ENCODE measurements at regions not wholly inside any gene's neighbourhood (a gene's known extent, or its start where the extent isn't known, plus 50 kb on each side); places are given as distances from the start of the nearest gene placed in this dataset.

DNA sequence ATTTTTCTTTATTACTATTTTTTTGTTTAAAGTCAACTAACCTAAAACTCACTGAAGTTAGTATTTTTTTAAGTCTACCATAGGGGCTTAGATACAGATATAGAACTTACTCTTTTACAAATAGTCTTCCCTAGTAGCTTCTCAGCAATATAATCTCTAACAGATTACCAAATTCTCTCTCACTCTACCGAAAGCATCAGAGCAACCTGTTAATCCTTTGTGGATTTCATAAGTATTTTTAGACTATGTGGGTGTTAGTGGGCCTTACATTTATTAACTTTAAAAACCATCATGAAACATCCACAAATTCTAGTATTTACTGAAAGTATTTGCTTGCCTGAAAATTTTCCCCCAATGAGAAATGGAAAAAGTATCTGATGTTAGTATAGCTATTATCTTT is 84.6 kb upstream of the TFPI start:
- DNase-seq: no peak
- Histone ChIP-seq H3K27me3 (no peaks in the 10 kb centered on the region), H3K9me3 (no peaks in the 10 kb centered on the region), H3K27ac (no peak overlapping the region), H3K36me3 (replicated peaks in 1 of 2; ENCODE audit: insufficient read depth in 1 of 2, low read depth in 2 of 2) (no peaks in the 10 kb centered on the region), H3K4me3 (no peak overlapping the region), H3K4me1 (no peaks in the 10 kb centered on the region)
- intact Hi-C loops (cut with DNase I): no loop called here
- 81 to 86% methylated on average over 1 of the region's 1 CpG for WGBS, 2 donors
- TF ChIP-seq, protein P1, sequence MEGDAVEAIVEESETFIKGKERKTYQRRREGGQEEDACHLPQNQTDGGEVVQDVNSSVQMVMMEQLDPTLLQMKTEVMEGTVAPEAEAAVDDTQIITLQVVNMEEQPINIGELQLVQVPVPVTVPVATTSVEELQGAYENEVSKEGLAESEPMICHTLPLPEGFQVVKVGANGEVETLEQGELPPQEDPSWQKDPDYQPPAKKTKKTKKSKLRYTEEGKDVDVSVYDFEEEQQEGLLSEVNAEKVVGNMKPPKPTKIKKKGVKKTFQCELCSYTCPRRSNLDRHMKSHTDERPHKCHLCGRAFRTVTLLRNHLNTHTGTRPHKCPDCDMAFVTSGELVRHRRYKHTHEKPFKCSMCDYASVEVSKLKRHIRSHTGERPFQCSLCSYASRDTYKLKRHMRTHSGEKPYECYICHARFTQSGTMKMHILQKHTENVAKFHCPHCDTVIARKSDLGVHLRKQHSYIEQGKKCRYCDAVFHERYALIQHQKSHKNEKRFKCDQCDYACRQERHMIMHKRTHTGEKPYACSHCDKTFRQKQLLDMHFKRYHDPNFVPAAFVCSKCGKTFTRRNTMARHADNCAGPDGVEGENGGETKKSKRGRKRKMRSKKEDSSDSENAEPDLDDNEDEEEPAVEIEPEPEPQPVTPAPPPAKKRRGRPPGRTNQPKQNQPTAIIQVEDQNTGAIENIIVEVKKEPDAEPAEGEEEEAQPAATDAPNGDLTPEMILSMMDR (IDR thresholded peaks at IDR 0.05): no peak
- no peak for TF ChIP-seq POLR2A (IDR thresholded peaks at IDR 0.05)
- no peak for ATAC-seq

DNA sequence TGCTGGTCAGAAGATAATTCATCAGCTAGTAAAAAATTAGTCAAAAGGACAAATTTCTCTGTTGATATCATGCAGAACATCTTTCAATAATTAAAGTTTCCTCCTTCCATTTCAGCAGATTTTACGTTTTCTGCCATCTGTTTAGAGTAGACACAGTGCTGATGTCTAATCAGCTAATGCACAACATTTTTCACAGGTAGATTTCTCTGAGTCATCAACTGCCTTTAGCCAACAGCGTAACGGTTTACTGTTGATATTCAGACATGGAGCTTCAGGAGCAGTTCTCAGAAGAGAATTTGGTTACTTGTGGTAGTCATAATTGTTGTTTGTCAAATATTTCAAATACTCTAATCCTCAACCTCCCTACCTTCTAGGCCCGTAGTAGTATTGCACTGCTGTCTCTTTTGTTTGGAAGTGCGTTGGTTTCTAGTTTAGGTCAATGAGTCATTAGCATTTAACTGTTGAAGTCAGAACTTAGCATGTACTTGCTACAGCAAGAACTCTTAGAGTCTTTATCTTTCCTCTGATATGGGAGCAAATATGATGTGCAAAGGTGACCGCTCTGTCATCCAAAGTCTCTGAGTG is 86.8 kb upstream of the TFPI start:
- intact Hi-C loops (cut with DNase I): no loop called here
- Histone ChIP-seq H3K36me3 (replicated peaks in 1 of 2; ENCODE audit: insufficient read depth in 1 of 2, low read depth in 2 of 2) (no peaks in the 10 kb centered on the region), H3K4me1 (no peaks in the 10 kb centered on the region), H3K4me3 (no peak overlapping the region), H3K27me3 (no peaks in the 10 kb centered on the region), H3K27ac (no peak overlapping the region), H3K9me3 (no peaks in the 10 kb centered on the region)
- DNase-seq (no peak), ATAC-seq (no peak)
- no peak for TF ChIP-seq POLR2A (IDR thresholded peaks at IDR 0.05)
- TF ChIP-seq, protein P1 (IDR thresholded peaks at IDR 0.05): no peak
- WGBS, 2 donors: 74 to 80% methylated on average over 6 of the region's 6 CpGs

DNA sequence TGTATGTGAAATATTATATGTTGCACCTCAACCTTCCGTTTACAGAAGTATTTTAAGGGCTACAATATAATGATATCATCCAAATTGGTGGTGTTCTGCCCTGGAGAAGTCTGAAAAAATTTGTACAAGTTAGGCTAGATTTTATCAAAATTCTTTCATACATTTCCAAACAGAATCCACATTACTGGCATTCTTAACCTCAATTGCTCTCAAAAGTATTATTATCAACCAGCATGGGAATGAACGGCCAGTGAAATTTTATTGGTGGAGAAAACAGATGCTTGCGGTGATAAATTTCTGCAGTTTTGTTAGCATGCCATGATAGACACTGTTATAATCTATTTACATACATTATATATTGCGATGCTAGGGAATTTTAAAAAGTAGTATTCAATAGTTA is 88.3 kb upstream of the TFPI start:
- Histone ChIP-seq H3K27me3 (no peaks in the 10 kb centered on the region), H3K4me1 (no peaks in the 10 kb centered on the region), H3K27ac (no peak overlapping the region), H3K4me3 (no peak overlapping the region), H3K36me3 (replicated peaks in 1 of 2; ENCODE audit: insufficient read depth in 1 of 2, low read depth in 2 of 2) (no peaks in the 10 kb centered on the region), H3K9me3 (no peaks in the 10 kb centered on the region)
- no peak for TF ChIP-seq POLR2A (IDR thresholded peaks at IDR 0.05)
- TF ChIP-seq, protein P1 (IDR thresholded peaks at IDR 0.05): no peak
- ATAC-seq (no peak), DNase-seq (no peak)
- intact Hi-C loops (cut with DNase I): no loop called here
- WGBS, 2 donors: 74 to 82% methylated on average over 4 of the region's 4 CpGs

DNA sequence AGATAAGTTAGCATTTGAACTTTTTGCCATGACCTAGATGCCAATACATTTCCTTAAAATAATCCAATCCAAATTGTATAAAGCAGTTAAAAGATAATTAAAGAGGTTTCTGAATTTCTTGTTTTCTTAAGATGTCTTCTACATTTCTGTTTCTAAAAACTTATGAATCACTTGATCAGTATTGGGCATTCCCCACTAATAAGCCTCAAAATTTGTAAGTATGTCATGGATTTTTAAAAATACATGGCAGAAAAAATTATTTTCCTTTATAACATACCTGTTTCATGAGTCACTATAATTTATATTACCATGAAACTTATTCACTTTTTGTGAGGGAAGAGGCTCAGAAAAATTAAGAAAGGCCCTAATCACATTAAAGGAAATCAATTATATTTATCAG is 90.3 kb upstream of the TFPI start:
- H3K27me3 ChIP-seq: no peaks in the 10 kb centered on the region
- TF ChIP-seq, protein P1 (IDR thresholded peaks at IDR 0.05): no peak
- TF ChIP-seq POLR2A (IDR thresholded peaks at IDR 0.05): no peak

DNA sequence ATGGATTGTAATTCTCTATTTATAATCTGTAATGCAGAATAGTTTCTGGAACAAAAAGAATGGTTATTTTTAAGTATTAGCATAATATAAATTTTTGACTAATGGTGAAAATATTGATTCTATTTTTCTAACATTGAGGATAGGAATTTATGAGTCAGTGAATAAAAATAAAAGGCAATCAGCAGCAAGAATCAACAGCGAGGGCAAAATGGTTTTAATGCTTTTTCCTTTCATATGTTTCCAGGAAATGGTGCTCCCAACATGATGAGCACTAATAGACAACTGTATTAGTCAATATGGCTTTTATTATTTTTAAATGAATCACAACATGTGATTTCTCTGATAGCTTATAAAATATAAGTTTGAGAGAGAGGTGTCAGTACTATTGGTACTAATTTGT is 90.7 kb upstream of the TFPI start:
- Histone ChIP-seq H3K27ac (no peak overlapping the region), H3K4me1 (no peaks in the 10 kb centered on the region), H3K4me3 (no peak overlapping the region), H3K36me3 (replicated peaks in 1 of 2; ENCODE audit: insufficient read depth in 1 of 2, low read depth in 2 of 2) (no peaks in the 10 kb centered on the region), H3K9me3 (no peaks in the 10 kb centered on the region), H3K27me3 (no peaks in the 10 kb centered on the region)
- TF ChIP-seq, protein P1 (IDR thresholded peaks at IDR 0.05): no peak
- TF ChIP-seq POLR2A (IDR thresholded peaks at IDR 0.05): no peak
- no peak for ATAC-seq
- WGBS, 2 donors: 82% methylated on average over 1 of the region's 1 CpG
- DNase-seq: no peak
- intact Hi-C loops (cut with DNase I): no loop called here

More for the DNA sequence above, 90.3 kb upstream of the TFPI start:
- intact Hi-C loops (cut with DNase I): no loop called here
- no peak for DNase-seq
- ATAC-seq: no peak
- H3K9me3 ChIP-seq: no peaks in the 10 kb centered on the region
- no peaks in the 10 kb centered on the region for H3K4me1 ChIP-seq
- no peak overlapping the region for H3K27ac ChIP-seq
- H3K4me3 ChIP-seq: no peak overlapping the region
- H3K36me3 ChIP-seq (replicated peaks in 1 of 2; ENCODE audit: insufficient read depth in 1 of 2, low read depth in 2 of 2): no peaks in the 10 kb centered on the region

Data from body of pancreas (tissue), 4 donors.